ENCODE measurements at regions not wholly inside any gene's neighbourhood (a gene's known extent, or its start where the extent isn't known, plus 50 kb on each side); places are given as distances from the start of the nearest gene placed in this dataset.

DNA sequence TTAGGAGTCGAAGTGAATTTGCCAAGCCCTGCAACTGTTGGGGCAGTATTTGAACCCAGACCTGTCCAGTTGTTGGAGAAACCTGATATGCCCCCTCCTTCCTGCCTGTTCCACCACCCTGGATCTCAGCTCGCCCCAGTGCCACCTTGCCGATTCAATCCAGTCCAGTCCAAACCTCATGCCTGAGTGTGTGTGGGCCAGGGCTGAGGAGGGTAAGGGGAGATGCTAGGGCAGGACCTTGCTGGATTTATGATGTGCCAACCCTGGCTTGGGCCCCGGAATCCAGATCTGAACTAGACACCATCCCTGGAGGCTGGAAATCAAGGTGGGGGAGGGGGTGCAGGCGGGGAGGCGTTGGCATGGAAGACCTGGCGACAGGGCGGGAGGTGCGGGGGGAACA, 98.9 kb upstream of the WNT4 start:
- no peak for DNase-seq (ENCODE audit: low read depth in 3 of 3, low spot score in 2 of 3)

DNA sequence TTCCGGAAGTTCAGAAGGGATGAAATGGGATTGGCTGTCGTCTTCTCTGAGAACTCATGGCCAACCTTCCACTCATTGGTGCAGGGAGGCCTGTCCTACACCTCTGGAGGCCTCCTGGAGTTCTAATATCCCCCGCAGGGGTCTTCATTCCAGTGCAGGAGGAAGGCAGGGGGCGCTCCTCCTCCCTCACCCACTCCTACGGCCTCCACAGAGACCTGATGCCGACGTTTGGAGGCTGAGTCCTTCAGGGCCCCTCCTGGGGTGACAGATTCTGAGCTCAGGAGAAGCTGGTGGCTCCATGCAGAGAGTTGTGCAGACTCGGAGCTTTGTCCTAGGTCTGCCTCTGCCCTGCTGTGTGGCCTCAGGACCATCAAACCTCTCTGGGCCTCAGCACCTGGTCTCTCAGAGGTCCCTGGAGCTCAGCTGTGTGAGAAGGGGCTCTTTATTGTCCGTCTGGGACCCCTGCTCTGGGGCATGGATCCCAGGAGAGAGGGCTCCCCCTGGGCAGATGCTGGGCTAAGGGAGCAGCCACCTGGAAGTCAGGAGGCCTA, 102.3 kb upstream of the WNT4 start:
- no peak for DNase-seq (ENCODE audit: low read depth in 3 of 3, low spot score in 2 of 3)

DNA sequence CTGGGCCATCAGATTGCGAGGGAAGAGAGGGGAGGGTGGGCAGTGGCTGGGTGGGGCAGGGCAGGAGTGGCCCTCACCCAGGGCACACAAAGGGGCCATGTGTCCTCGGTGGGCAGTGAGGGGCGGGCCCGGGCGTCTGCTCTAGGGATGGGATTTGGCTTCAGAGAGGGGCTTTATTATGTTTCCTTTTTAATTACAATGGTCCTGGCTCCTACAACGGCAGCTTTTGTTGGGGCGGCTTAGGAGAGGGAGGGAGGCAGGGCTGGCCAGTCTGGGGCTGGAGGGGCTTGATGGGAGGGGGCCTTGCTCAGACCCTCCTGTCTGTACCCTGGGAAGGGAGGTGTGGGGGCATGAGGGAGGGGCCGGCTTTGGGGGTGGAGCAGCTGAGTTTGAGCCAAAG, 102.8 kb upstream of the WNT4 start:
- DNase-seq (ENCODE audit: low read depth in 3 of 3, low spot score in 2 of 3), result no peak

GRCh38 chr1:22246755-22247480, 104.0 kb upstream of the WNT4 start:
- no peak for DNase-seq (ENCODE audit: low read depth in 3 of 3, low spot score in 2 of 3)

DNA sequence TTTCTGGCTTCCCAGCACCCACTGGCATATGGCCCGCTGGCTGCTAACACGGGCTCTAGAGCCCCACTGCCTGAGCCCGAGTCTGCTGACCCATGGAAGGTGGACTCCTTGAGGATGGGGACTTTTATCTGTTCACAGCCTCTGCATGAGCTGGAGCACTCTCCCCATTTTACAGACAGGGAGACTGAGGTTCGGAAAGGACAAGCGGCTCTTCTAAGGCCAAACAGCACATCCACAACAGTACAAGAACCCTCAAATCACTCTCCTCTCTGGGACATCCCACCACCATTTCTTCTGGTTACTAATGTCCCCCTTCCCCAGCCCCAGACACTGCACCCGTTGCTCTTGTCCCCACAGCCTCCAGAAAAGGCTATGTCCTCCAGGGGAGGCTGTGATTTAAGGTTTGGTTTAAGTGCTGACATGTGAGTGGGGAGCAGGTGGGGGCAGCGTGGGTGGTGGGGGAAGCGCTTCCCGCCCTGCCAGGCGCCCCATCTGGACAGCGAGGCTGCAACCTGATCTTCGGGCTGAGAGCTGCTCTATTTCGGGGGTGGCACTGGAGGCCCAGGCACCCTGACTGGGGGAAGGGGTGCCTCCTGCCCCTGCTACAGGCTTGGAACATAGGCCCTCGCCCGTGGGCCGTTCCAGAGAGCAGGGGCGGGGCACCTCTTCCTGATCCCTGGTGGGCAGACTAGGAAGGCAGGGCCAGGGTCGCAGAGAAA, 104.8 kb upstream of the WNT4 start:
- DNase-seq (ENCODE audit: low read depth in 3 of 3, low spot score in 2 of 3), result no peak

DNA sequence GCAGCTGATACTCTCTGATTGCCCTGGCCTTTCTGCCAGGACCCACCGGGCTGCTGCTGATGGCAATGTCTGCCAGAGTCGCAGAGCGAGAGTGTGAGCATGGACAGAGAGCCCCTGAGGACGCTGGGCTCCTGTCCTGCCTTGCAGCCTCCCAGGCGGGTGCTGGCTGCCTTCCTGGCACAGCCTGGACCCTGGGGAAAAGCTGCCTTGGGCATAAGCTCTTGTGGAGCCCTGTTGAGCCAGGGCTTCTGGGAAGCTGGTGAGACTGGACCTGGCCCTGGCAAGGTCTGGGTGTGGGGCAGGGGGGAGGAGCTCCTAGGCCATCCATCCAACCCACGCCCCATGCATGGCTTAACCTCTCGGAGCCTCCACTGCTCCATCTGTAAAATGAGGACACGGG, 105.8 kb upstream of the WNT4 start:
- DNase-seq (ENCODE audit: low read depth in 3 of 3, low spot score in 2 of 3), result no peak

DNA sequence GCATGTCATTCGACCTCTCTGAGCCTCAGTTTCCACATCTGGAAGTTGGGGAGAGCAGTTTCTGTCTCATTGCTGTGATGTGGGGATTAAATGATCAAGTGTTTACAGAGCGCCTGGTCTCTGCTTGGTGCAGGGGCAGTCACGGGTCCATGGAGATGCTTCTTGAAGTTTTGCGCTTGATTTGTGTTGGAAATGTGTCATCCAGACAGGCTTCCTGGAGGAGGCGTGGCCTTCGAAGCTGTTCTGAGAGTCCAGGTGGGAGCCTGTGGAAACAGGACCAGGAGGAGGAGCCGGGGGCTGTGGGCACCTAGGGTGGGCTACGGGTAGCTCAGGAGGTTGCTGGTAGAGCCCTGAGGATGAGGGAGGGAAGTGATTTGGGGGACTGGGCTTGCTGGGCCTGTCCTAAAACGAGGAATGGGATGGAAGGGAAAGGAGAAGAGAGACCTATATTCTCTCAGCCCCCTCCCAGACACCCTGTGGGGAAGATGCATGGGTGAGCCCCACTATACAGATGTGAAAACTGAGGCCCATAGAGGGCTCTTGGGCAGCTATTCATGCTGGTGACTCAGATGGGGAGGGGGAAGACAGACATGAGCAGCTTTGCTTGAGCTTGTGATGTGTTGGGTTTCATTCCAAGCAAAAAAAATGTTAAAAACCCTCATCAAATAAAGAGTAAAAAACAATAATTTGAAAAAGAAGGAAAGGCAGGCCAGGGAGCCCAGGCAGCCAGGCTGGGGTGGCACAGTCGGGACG, 107.2 kb upstream of the WNT4 start:
- DNase-seq (ENCODE audit: low read depth in 3 of 3, low spot score in 2 of 3), result no peak

DNA sequence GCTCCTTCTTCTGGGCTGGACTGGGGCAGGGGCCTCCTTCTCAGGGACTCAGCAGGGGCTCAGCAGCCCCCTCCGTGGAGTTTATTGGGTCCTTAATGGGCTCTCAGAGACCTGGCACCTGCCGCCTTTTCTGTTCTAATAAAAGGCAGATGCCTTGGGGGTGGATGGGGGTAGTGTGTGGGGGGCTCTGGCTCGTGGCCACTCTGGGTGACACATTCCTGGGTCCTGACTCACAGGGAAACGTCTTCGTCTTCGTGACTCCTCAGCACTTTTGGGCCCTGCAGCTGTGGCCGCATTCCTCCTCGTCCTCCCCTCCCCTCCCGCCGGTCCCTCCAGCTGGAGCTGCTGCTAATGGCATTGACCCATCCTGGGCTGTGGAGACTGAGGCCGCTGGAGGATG, 107.8 kb upstream of the WNT4 start:
- no peak for DNase-seq (ENCODE audit: low read depth in 3 of 3, low spot score in 2 of 3)

GRCh38 chr1:22252251-22252650, 109.4 kb upstream of the WNT4 start:
- no peak for DNase-seq (ENCODE audit: low read depth in 3 of 3, low spot score in 2 of 3)

GRCh38 chr1:22253012-22253790, 110.3 kb upstream of the WNT4 start:
- DNase-seq (ENCODE audit: low read depth in 3 of 3, low spot score in 2 of 3), result no peak

GRCh38 chr1:22254756-22255155, 111.9 kb upstream of the WNT4 start:
- DNase-seq (ENCODE audit: low read depth in 3 of 3, low spot score in 2 of 3), result no peak

DNA sequence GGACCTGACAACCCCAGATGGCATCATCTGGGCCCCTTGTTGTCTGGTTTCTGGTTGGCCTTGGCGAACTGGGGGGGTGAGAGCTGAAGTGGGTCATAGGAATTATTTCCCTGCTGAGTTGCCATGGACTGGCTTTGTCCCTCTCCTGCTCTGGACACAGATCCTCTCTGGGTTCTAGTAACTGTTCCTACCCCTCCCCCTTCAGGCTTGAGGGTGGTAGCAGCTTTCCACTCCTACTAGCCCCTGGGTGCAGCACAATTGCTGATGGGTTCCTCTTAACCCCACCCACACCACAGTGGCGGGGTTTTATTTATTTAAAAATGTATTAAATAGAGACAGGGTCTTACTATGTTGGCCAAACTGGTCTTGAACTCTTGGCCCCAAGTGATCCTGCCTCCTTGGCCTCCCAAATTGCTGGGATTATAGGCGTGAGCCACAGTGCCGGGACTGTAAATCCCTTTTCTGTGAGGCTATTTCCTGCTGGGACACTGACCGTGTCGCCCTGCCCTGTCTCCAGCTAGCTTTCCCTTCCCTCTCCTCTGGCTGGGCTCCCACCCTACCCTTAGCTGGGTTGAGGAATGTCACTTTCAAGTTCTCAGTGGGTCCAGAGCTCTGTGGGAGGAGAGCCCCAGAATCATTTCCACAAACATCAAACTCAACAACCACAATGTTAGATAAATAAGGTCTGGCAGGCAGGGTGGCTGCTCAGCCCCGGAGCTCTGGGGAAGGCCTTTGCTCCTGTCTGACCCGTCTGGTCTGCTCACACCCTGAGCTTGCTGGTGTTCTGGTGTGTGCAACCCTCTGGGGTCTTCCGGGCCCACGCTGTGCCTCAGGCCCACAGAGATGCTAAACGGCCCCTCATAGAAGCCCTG, 112.7 kb upstream of the WNT4 start:
- DNase-seq (ENCODE audit: low read depth in 3 of 3, low spot score in 2 of 3), result no peak

GRCh38 chr1:22256213-22256512, 113.3 kb upstream of the WNT4 start:
- DNase-seq (ENCODE audit: low read depth in 3 of 3, low spot score in 2 of 3), result no peak

- DNase-seq (ENCODE audit: low read depth in 3 of 3, low spot score in 2 of 3), result no peak
These were observed 114.7 kb upstream of the WNT4 start for GRCh38 chr1:22257290-22258275.

DNA sequence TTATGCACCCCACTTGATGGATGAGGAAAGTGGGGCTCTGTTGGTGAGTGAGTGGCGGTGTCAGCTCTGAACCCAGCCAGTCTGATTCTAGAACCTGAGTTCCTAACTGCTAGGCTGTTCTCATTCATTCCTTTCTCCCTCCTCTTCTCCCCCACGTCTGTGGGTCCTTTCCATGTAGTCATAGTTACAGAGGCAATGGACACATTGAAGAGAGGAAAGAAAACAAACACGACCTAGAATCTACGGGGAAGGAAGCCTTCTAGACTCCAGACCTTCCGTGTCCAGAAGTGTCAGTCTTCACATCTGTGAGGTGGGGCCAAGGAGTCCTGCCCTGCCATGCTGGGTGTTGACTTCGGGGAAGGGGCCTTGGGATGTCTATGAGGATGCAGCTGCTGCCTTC, 115.8 kb upstream of the WNT4 start:
- DNase-seq (ENCODE audit: low read depth in 3 of 3, low spot score in 2 of 3), result no peak

DNA sequence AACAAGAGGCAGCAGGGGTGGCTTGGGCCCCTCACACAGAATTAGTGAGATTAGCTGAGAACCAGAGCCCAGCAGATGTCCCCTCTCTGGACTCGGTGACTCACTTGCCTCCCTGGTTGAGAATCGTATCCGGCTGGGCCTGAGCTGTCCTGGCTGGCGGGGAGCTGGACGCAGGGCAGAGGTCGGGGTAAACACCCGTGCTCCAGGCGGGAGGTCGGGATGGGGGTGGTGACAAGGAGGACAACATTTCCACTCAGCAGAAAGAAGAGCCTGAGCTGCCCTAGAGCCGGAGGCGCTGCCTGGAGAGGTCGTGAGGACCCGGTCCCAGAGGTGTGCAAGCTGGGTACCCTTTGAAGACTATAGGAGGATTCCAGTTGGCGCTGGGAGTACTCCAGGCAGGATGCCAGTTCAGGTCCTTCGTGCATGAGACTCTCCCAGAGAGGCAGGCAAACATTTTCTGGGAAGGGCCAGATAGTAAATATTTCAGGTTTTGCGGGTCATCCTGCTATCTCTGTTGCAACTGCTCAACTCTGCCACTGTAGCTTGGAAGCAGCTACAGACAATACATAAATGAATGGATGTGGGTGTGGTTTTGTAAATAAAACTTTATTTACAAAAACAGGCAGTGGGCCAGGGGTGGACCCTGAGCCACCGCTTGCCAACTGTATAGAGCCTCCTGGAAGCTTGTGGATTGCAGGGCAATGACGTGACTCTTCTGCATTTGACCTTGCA, 116.8 kb upstream of the WNT4 start:
- no peak for DNase-seq (ENCODE audit: low read depth in 3 of 3, low spot score in 2 of 3)

DNA sequence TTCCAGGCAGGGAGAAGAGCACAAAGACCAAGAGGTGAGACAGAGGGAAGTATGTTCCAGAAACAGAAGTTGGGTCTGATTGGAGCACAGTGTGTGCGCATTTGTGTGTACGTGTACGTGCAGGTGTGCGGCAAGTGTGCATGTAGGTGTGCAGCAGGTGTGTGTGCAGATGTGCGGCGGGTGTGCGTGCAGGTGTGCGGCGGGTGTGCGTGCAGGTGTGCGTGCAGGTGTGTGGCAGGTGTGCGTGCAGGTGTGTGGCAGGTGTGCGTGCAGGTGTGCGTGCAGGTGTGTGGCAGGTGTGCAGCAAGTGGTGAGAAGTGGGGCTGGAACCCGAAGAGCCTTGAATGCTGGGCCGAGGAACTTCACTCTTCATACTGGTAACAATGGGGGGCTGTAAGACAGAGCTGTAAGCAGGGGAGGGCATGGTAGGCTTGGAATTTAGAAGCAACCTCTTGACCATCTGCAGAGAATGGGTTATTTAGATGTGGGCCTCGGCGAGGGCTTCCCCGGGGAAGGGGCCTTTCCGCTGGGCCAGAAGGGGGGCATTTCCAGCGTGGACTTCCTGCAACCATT, 118.0 kb upstream of the WNT4 start:
- no peak for DNase-seq (ENCODE audit: low read depth in 3 of 3, low spot score in 2 of 3)

DNA sequence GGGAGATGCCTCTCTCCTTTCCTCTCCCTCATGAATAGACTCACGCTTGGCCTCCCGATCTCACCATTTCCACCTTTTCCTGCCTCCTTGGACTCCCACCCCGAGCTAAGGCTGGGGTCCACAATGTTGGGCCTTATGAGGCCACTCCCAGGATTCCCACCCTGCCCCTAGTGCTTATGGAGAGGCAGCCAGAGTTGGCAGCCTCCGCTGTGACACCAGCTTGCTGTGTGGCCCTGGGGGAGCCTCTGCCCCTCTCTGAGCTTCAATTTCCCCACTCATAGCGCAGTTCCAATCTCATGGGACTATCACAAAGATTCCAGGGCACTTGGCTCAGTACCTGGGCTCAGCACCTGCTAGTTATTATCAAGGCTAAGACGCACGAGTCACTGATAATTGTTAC, 118.7 kb upstream of the WNT4 start:
- no peak for DNase-seq (ENCODE audit: low read depth in 3 of 3, low spot score in 2 of 3)
